RCC 7860 (cell line): ENCODE measurements at regions not wholly inside any gene's neighbourhood (a gene's known extent, or its start where the extent isn't known, plus 50 kb on each side); places are given as distances from the start of the nearest gene placed in this dataset.

Source experiments
- DNase-seq: peaks from one replicate; pipeline ENCODE4 v3.0.0-alpha.2; 2015; ENCODE audit warnings: low spot score
- FAIRE-seq: peaks from 2 replicates; lab custom pipeline; 2012; peaks lifted over from hg19 to GRCh38; lab: Jason Lieb, UNC

GRCh38 chr7:28231176-28231575 lies 50.6 kb upstream of the JAZF1 start:
- FAIRE-seq (no peak), DNase-seq (no peak)

DNA sequence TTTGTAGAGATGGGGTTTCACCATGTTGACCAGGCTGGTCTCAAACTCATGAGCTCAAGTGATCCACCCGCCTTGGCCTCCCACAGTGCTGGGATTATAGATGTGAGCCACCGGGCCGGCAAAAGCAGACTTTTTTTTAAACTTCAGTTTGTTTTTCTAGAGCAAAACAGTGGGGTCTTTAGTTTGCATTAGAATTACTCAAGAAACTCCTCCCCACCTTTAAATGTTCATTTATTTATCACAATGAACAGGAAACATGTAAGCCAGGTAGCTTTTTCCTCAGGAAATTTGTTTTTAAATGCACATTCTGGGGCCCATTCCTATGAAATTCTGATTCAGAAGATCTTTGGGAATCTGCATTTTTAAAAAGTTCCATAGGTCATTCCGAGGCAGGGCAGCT lies 56.0 kb upstream of the JAZF1 start:
- FAIRE-seq = no peak
- no peak for DNase-seq

GRCh38 chr7:28237363-28237762 lies 56.8 kb upstream of the JAZF1 start:
- no peak for DNase-seq
- FAIRE-seq = no peak

GRCh38 chr7:28239823-28240204 lies 59.2 kb upstream of the JAZF1 start:
- FAIRE-seq (no peak), DNase-seq (no peak)

DNA sequence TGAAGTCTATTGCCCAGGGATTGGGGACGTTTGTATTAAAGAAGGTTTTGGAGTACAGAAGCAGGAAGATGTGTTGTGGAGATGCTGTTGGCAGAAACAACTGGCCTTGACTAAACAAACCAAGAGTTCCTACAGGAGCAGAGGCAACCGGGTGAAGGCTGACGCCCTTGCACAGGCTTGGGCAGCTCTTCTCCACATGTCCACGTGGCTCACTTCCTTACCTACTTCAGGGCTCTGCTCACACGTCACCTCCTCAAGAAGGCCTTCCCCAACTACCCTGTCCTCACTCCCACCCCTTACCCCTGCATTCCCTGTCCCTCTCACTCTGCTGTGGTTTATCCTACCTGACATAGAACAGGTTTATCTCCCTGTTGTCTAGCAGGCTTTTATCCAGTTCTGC lies 59.9 kb upstream of the JAZF1 start:
- FAIRE-seq (no peak), DNase-seq (no peak)

DNA sequence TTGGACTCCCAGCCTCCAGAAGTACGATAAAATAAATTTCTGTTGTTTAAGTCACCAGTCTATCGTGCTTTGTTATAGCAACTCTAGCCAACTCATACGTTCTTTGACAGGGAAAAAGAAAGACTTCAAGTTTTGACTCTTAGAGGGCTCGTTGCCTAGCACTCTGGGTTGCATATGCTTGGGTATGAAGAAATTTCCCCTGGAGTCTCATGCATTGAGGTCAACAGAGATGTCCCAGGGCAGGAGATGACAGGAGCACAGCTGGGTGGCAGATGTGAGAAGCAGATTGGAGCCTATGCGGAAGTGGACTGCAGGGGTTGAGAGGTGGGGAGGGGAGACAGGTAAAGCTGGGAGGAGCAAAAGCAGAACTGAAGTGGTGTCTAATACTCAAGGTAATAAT lies 63.3 kb upstream of the JAZF1 start:
- no peak for DNase-seq
- no peak for FAIRE-seq

DNA sequence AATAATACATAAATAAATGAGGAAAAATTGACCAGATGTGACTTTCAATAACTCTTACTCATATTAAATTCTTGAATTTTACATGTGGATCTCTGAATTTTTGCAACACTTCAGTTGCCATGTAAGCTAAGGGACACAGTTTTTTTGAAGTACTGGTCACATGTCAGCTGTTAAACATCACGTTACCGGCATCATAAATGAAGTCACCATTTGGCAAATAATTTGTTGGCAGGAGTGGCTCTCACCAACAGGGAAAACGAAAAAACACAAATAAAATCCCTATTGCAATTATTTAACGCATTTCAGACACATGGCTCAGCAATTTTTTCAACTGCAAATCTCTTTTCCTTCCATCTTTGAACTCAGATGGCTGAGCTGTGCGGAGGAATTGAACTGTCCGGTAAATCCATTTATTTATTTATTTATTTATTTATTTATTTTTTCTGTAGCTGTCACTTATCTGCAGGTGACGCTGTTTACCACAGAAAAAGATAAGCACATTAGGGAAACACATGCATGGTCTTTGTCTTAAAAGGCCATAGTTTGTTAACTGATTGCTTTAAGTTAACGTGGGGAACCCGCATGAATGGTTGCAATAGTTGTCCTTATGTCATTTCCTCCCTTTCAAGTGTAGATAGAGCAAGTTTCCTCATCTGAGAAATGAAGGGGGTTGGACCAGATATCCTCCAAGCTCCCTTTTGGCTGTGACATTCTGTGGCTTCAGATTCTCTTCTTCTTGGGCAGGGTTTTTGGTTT lies 64.7 kb upstream of the JAZF1 start:
- FAIRE-seq (no peak), DNase-seq (no peak)

DNA sequence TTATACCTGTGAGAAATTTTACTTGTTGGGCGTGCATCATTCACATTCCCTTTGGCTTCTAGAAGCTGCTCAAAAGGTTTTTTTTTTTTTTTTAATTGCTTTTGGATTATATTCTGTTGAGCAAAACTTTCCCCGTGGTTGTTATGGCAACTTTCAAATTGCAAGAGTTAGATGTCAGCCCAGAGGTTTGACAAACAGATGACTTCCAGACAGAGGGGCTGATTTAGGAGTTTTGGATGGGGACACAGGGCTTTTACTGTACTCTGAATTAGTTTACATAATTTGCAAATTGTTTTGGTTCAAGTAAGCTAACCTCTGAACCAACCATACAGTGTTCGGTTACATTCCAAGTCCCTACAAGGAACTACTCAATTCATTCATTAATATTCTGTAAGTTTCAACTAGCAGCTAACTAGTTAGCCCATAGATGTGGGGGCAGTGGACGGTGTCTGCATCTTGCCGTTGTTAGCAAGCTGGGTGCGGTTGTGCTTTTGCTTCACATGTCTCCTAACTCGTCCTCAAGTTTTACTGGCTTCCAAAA lies 66.4 kb upstream of the JAZF1 start:
- DNase-seq (no peak), FAIRE-seq (no peak)

DNA sequence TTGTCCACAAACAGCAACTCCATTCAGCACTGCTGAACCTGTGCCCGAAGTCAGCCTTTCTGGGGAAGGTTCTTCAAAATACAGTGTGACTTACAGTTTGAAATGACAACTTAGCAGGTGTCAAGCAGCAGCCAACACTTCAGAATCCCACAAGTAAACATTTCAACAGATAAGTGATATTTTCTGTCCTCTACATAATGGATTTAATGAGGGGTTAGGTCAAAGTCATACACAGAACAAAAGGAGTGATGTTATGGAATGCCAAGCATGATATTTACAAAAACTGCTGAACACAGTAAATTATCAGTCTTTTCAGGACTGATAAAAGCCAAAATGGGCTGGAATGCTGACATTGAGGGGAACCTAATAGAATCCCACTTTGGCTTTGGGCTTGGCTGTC lies 77.6 kb upstream of the JAZF1 start:
- DNase-seq (no peak), FAIRE-seq (no peak)

DNA sequence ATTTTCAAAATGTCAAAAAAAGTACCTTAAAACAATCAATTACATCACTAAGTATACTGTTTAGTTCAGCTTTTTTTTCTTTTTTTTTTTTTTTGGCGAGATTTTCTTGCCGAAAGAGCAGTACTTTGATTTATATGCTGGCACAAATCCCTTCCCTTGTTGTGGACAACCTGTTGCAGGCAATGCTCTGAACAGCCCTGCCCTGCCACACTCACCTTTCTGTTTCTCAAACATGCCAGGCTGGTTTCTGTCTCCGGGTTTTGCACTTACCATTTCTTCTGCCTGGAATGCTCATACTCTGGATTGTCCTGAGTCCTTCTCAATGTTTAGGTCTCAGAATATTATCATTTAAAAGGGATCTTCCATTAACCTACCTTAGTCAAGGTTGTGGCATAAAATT lies 80.4 kb upstream of the JAZF1 start:
- DNase-seq = no peak

GRCh38 chr7:28263622-28264271 lies 83.2 kb upstream of the JAZF1 start:
- no peak for DNase-seq
- no peak for FAIRE-seq

More for the DNA sequence above, 80.4 kb upstream of the JAZF1 start:
- no peak for FAIRE-seq

GRCh38 chr7:28266402-28266801 lies 85.8 kb upstream of the JAZF1 start:
- FAIRE-seq = no peak
- no peak for DNase-seq

DNA sequence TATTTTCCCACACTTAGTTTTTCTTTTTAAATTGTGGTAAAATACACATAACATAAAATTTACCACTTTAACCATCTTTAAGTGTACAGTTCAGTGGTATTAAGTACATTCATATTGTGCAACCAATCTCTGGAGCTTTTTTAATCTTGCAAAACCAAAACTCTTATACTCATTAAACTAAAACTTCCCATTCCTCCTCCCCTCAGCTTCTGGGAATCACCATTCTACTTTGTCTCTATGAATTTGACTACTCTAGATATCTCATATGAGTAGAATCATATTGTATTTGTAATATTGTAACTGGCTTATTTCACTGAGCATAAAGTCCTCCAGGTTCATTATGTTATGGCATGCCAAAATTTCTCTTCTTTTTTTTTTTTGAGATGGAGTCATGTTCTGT lies 86.4 kb upstream of the JAZF1 start:
- no peak for DNase-seq
- FAIRE-seq = no peak

DNA sequence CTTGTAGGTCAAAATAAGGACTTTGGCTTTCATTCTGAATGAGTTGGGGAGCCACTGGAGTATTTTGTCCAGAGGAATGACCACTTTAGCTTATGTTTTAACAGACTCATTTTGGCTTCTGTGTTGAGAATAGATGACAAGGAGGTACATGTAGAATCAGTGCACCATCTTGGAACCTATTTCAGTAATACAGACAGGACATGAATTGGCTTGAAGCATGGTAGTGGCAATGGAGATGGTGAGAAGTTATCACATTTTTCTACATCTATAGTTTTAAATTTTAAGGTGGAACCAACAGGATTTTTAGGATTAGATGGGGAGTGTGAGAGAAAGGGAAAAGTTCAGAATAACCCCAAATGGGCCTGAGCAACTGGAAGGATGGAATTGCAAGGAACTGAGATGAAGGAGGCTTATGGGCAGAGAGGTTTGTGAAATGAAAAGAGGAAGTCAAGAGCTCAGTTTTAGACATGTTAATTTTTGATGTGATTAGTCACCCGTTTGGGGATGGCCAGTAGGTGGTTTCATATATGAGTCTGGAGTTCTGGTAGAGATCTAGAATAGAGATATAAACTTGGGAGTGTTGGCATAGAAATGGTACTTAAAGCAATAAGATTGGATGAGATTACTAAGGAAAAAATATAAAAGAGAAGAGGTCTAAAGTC lies 89.2 kb upstream of the JAZF1 start:
- FAIRE-seq = no peak
- no peak for DNase-seq

GRCh38 chr7:28270536-28270935 lies 89.9 kb upstream of the JAZF1 start:
- DNase-seq (no peak), FAIRE-seq (no peak)

DNA sequence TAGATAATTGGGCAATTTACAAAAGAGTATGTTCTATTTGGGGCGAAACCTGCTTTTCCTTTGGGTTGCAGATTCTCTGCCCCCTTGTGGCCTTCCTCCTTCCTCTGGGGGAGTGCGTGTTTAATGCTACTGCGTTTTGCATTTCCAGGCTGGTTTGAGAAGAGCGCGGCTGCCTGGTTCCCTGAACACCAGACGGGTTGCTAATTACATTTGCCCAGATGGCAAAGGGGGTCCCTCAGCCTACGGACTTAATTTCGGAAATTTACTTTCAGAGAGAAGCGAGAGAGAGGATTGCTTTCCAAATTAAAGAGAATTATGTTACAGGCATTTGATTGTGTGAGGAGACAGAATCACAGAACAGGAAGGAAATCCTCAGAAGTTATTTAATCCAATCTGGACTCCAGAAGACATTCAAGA lies 91.9 kb upstream of the JAZF1 start:
- DNase-seq (no peak), FAIRE-seq (no peak)

GRCh38 chr7:28276298-28276697 lies 95.7 kb upstream of the JAZF1 start:
- FAIRE-seq (no peak), DNase-seq (no peak)

DNA sequence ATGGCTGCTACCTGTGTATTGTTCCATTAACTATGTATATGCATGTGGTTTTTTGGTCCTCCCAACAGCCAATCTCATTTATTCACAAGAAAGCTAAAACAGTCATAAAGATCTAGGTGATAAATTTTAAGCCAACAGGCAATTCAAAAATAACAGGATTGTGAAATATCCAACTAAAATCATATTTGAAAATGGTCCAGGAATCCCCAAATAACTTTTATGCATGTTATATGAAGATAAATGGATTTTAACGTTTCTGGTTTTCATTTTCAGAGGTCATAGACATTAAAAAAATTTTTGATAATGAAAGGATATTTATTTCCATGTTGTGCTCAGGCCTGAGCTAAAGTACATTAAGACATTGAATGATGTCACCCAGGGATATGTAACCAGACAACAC lies 96.8 kb upstream of the JAZF1 start:
- FAIRE-seq = no peak
- no peak for DNase-seq

GRCh38 chr7:28277958-28278357 lies 97.4 kb upstream of the JAZF1 start:
- FAIRE-seq = no peak
- no peak for DNase-seq

- no peak for DNase-seq
- FAIRE-seq = no peak
These were observed 99.9 kb upstream of the JAZF1 start for GRCh38 chr7:28280516-28280915.

GRCh38 chr7:28290496-28290895 lies 109.9 kb upstream of the JAZF1 start:
- DNase-seq (no peak), FAIRE-seq (no peak)

DNA sequence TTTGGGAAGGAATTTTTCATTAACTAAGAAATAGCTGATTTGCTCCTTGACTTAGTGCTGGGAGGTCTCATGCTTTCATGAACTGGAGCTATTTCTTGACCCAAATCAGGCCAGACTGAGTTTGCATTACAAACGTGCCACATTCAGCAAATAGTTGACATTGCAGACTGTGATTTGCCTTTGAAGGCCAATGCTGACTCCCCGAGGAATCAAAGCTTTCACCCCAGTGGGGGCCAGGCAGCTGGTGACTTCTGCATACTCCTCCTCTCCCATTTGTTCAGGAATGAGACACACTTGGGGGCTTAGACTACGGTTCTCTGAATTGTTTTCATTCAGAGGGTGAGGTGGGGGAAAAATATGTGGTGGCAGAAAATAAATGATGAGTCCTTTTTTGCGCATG lies 111.0 kb upstream of the JAZF1 start:
- FAIRE-seq = no peak

More for the DNA sequence above, 111.0 kb upstream of the JAZF1 start:
- no peak for DNase-seq
